Stimulated activated CD4-positive, alpha-beta T cell treated with anti-CD3 and anti-CD28 coated beads, Interleukin-1b, Interleukin-23, amount 100 ng/mL, for 24 hours (primary cell): ENCODE measurements at regions not wholly inside any gene's neighbourhood (a gene's known extent, or its start where the extent isn't known, plus 50 kb on each side); places are given as distances from the start of the nearest gene placed in this dataset.

Experiments used
- DNase-seq, 4 experiments: peaks; one replicate each; pipeline ENCODE4 v3.0.0-alpha.2; 2020; ENCODE audit warnings: low read depth in 4 of 4, low spot score in 1 of 4

- no peak for DNase-seq
Observed at GRCh38 chr19:5237939-5238480, 102.6 kb downstream of the PTPRS start.

- DNase-seq, result no peak
Observed at GRCh38 chr19:5237190-5237780, 103.3 kb downstream of the PTPRS start.

GRCh38 chr19:5235458-5236219 is 105.0 kb downstream of the PTPRS start:
- no peak for DNase-seq

GRCh38 chr19:5234412-5234811 is 106.2 kb downstream of the PTPRS start:
- no peak for DNase-seq

- no peak for DNase-seq
Observed at GRCh38 chr19:5232798-5233505, 107.7 kb downstream of the PTPRS start.

GRCh38 chr19:5231857-5232678 is 108.5 kb downstream of the PTPRS start:
- no peak for DNase-seq

- DNase-seq, result no peak
Observed at GRCh38 chr19:5230730-5231555, 109.7 kb downstream of the PTPRS start.

GRCh38 chr19:5229778-5230335 is 110.8 kb downstream of the PTPRS start:
- no peak for DNase-seq

- DNase-seq, result no peak
Observed at GRCh38 chr19:5228932-5229777, 111.5 kb downstream of the PTPRS start.

GRCh38 chr19:5228490-5228889 is 112.1 kb downstream of the PTPRS start:
- no peak for DNase-seq

- no peak for DNase-seq
Observed at GRCh38 chr19:5225486-5226345, 114.9 kb downstream of the PTPRS start.

- DNase-seq, result no peak
Observed at GRCh38 chr19:5224480-5224879, 116.1 kb downstream of the PTPRS start.

GRCh38 chr19:5222821-5223321 is 117.7 kb downstream of the PTPRS start:
- DNase-seq, result no peak

GRCh38 chr19:5222178-5222577 is 118.4 kb downstream of the PTPRS start:
- no peak for DNase-seq

- no peak for DNase-seq
Observed at GRCh38 chr19:5220866-5221265, 119.7 kb downstream of the PTPRS start.

GRCh38 chr19:5220361-5220760 is 120.3 kb downstream of the PTPRS start:
- DNase-seq, result no peak

GRCh38 chr19:5219551-5220304 is 120.9 kb downstream of the PTPRS start:
- no peak for DNase-seq
